GM12872 (cell line): ENCODE measurements at regions not wholly inside any gene's neighbourhood (a gene's known extent, or its start where the extent isn't known, plus 50 kb on each side); places are given as distances from the start of the nearest gene placed in this dataset.

Experiments
- CTCF ChIP-seq: IDR thresholded peaks from 3 replicates; pipeline ENCODE4 v1.5.1; 2011; ENCODE audit warnings: low read depth, mild to moderate bottlenecking, low read length, moderate library complexity; ENCODE audit not compliant: insufficient read depth

- no peak for TF ChIP-seq CTCF
These were observed 1303.1 kb upstream of the ZEB2 start for GRCh38 chr2:145822892-145823534.

DNA sequence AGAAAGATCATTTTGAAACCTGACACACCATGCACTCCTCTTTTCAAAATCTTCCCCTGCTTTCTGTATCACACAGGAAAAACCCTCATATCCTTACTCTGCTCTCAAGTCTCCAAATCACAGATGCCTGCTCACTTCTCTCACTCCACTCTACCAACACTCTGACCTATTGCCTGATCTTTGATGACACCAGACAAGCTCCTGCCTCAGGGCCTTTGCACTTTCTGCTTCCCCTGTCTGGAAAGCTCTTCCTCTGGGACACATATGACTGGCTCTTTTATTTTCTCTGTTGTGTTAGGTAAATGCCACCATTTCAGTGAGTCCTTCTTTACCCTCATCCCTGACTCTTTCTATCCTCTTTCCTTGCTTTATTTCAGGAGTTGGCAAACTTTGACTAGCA lies 1300.7 kb upstream of the ZEB2 start:
- no peak for TF ChIP-seq CTCF

- no peak for TF ChIP-seq CTCF
These were observed 1299.1 kb upstream of the ZEB2 start for GRCh38 chr2:145818890-145819504.

GRCh38 chr2:145815933-145816332 lies 1296.0 kb upstream of the ZEB2 start:
- TF ChIP-seq CTCF, result no peak

DNA sequence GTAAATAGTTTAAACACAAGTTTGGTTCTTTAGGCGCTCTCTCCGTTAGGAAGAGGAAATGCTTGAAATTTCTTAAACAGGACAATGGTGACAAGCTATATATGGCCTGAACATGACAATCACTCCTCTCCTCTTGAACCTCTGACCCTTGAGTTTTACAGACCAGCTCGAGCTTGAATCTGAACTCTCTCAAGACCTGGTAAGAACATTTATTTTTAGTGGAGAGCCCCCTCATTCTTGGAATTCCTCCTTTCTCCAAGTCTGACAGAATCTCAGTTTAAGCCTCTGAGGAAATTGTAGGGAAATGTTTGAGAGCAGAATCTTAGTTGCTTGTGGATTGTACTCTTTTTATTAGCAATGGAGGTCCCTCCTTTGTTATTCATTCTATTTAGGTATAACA lies 1293.6 kb upstream of the ZEB2 start:
- no peak for TF ChIP-seq CTCF

- TF ChIP-seq CTCF, result no peak
These were observed 1292.2 kb upstream of the ZEB2 start for GRCh38 chr2:145812165-145812554.

DNA sequence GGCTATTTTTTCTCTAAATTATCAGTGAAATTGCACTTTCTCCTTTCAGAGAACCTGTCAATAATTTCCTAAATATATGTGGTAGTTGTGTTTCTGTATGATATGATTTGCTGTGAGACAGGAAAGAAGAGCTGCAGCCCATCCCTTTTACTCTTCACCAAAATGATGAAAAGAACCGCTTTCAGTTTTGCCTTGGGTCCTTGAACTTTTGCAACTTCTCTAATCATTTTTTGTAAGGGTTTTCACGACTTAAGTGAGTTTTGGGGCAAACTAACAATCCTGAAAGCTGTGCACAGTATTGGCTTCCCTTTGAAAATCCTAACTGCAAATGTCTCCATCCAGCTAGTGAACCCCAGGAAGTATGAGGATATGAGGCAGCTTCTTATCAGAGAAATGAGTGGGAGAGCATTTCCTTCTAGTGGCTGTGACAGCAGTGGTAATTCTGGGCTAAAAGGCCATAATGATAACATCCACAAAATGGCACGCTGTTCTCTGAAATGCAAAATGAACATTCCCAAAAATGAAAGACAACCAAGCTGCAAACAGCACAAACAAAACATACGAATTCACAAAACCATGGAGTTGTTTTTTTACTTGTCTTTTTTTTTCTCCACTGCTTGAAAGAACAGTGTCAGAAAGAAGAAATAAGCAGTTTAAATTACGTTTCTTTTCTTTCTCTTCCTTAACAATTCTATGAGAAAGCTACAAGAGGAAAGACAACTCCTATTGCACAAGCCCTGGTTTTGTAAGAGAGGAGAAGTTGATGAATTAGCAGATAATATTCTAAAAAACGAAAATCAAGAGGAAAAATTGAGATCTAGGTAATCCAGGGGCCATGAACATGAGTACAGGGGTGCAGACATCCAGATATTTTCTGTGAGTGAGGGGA lies 1291.6 kb upstream of the ZEB2 start:
- TF ChIP-seq CTCF, result no peak
